NOMO-1 treated with DMSO at 0.1 percent for 48 hours (cell line): ENCODE measurements at regions not wholly inside any gene's neighbourhood (a gene's known extent, or its start where the extent isn't known, plus 50 kb on each side); places are given as distances from the start of the nearest gene placed in this dataset.

ENCODE experiments used
- DNase-seq: peaks from one replicate; lab custom pipeline; 2025; ENCODE audit not compliant: unreplicated experiment; lab: John Stamatoyannopoulos, UW

GRCh38 chr6:41428996-41429421 lies 93.6 kb downstream of the NCR2 start:
- DNase-seq, result peak; percentile 33

- DNase-seq, result no peak
These were observed 94.4 kb downstream of the NCR2 start for GRCh38 chr6:41429506-41430504.

GRCh38 chr6:41430875-41431274 lies 95.5 kb downstream of the NCR2 start:
- DNase-seq, result no peak

GRCh38 chr6:41432280-41432679 lies 96.9 kb downstream of the NCR2 start:
- no peak for DNase-seq

- no peak for DNase-seq
These were observed 99.5 kb downstream of the NCR2 start for GRCh38 chr6:41434803-41435481.

GRCh38 chr6:41437604-41438003 lies 102.2 kb downstream of the NCR2 start:
- DNase-seq, result no peak

- DNase-seq, result no peak
These were observed 103.3 kb downstream of the NCR2 start for GRCh38 chr6:41438746-41439145.

GRCh38 chr6:41439524-41440418 lies 104.4 kb downstream of the NCR2 start:
- peak; percentile 86 for DNase-seq

- DNase-seq, result no peak
These were observed 105.2 kb upstream of the FOXP4 start for GRCh38 chr6:41440958-41441357.

GRCh38 chr6:41441598-41442351 lies 104.4 kb upstream of the FOXP4 start:
- no peak for DNase-seq

GRCh38 chr6:41442352-41442672 lies 103.9 kb upstream of the FOXP4 start:
- DNase-seq, result no peak

GRCh38 chr6:41442800-41443501 lies 103.2 kb upstream of the FOXP4 start:
- no peak for DNase-seq

- DNase-seq, result no peak
These were observed 102.3 kb upstream of the FOXP4 start for GRCh38 chr6:41443616-41444525.

GRCh38 chr6:41445261-41445660 lies 100.9 kb upstream of the FOXP4 start:
- DNase-seq, result no peak

- DNase-seq, result no peak
These were observed 100.0 kb upstream of the FOXP4 start for GRCh38 chr6:41446132-41446531.

GRCh38 chr6:41446907-41447545 lies 99.2 kb upstream of the FOXP4 start:
- DNase-seq, result no peak

- no peak for DNase-seq
These were observed 97.9 kb upstream of the FOXP4 start for GRCh38 chr6:41448256-41448655.
